Omental fat pad (tissue), 3 donors: ENCODE measurements at regions not wholly inside any gene's neighbourhood (a gene's known extent, or its start where the extent isn't known, plus 50 kb on each side); places are given as distances from the start of the nearest gene placed in this dataset.
A peak's percentile ranks its signal among the peaks of the same experiment; 100 is the strongest.

Experiments used
- ATAC-seq: fragments of 150-250 bp; one replicate; pipeline ENCODE4 v1.9.1; 2016; ENCODE audit warnings: mild to moderate bottlenecking, moderate library complexity; ENCODE audit not compliant: low FRiP score
- DNase-seq: peaks from one replicate; pipeline ENCODE4 v3.0.0-alpha.2; 2019; ENCODE audit warnings: low spot score
- TF ChIP-seq, protein P1 (sequence below), 3 donors: fragments of 450-650 bp; IDR thresholded peaks; one replicate each; pipeline ENCODE4 v1.5.1; 2016 to 2017; ENCODE audit warnings: antibody characterized with exemption in 3 of 3, mild to moderate bottlenecking in 3 of 3, moderate library complexity in 2 of 3

DNA sequence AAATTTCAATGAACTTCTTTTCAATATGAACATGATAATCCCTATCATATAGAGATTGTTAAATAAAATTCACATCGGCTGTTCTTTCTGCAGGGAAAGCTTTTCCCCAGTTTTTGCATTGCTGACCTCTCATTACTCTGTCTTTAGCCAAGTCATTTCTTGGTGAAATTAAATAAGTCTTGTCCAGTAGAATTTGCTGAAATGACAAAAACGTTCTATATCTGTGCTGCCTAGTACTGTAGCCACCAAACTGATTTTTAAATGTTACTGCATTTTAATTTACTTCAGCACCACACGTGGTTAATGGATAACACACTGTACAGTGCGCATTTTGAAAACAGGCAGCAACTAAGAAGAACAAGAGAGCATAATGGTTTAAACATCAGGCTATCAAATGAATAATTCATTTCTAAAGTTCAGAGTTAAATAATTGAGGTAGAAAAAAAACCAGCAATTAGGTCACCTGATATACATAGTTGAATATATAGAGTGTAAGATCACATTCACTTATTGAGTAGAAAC, 178.9 kb downstream of the LIG4 start:
- DNase-seq, result no peak
- TF ChIP-seq, protein P1, sequence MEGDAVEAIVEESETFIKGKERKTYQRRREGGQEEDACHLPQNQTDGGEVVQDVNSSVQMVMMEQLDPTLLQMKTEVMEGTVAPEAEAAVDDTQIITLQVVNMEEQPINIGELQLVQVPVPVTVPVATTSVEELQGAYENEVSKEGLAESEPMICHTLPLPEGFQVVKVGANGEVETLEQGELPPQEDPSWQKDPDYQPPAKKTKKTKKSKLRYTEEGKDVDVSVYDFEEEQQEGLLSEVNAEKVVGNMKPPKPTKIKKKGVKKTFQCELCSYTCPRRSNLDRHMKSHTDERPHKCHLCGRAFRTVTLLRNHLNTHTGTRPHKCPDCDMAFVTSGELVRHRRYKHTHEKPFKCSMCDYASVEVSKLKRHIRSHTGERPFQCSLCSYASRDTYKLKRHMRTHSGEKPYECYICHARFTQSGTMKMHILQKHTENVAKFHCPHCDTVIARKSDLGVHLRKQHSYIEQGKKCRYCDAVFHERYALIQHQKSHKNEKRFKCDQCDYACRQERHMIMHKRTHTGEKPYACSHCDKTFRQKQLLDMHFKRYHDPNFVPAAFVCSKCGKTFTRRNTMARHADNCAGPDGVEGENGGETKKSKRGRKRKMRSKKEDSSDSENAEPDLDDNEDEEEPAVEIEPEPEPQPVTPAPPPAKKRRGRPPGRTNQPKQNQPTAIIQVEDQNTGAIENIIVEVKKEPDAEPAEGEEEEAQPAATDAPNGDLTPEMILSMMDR (IDR thresholded peaks at IDR 0.05), result no peak
- no peak for ATAC-seq

DNA sequence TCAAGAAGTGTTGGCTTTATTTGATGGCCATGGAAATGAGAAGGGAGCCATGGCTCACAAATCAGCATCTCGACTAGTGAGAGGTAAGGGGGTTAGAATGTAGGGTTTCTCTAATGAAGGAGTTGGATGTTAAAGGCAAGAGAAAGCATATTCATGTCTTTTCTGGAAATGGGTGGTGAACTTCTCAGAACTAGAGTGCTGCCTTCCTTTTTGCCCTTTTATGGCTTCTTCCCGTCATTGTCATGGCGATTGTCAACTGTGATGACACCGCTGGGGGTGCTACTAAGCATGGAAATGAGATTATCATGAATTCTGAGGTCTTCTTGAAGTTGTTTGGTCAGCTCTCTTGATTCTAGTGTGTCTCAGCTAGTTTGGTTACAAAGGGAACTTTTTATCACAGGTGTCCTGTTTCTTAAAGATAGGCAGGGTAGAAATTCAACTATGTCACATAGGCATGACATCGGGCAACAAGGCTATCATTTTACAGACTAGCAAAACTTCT, 180.4 kb downstream of the LIG4 start:
- ATAC-seq (no peak), DNase-seq (no peak)
- TF ChIP-seq, protein P1 (IDR thresholded peaks at IDR 0.05), result no peak

DNA sequence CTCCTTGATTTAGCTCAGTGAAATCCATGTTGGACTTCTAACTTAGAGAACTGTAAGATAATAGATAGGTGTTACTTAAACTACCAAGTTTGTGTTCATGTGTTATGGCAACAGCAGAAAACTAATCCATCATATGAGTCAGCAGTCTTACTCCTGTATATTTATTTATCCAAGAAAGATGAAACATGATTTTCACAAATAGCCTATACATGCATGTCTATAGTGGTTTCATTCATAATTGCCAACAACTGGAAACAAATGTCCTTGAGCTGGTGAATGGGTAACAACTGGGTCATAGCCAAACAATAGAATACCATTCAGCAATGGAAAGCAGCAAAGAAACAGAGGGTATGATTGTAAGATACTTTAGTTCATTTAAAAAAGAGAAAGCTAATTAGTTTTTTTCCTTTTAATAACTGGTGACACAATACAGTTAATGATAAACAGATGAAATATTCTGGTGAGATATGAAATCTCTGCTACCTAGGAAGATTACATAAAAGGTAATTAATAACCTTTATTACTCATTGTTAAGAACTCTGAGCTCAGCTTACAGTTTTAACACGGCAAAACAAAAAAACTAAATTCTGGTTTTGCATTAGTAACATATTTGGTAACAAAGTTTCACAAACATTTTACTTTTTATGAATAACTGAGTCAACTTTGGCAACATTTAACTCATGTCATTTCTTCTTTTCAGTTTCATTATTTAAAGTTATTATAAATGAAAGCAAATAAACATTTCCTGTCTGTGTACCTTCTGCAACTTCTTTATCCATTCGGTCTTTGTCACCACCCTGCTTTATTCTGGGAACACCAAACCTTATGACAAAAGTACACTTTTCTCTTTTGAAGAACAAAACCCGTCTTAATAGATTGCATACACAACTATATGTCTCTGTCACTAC, 181.3 kb downstream of the LIG4 start:
- TF ChIP-seq, protein P1 (IDR thresholded peaks at IDR 0.05), result no peak

DNA sequence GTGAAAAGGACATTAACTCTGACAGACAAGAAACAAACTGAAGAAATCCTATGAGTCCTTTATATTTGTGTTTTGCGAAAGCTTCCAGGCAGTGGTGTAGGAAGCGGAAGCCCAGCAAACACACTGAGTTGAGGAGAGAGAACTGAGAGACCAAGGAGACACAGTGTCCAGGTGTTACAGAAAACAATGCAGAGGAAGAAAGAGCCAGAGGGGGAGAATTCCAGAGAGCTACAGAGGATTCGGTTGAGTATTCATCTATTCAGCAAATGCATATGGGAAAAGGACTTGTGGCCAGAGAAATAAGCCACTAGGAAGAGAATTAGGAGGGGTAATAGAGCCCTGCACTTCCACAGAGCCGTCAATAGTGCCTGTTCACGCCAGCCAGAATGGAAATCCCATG, 183.5 kb downstream of the LIG4 start:
- TF ChIP-seq, protein P1 (IDR thresholded peaks at IDR 0.05), result no peak
- no peak for ATAC-seq
- DNase-seq, result no peak

More for the DNA sequence above, 181.3 kb downstream of the LIG4 start:
- DNase-seq, result no peak
- ATAC-seq, result peak; percentile 42

DNA sequence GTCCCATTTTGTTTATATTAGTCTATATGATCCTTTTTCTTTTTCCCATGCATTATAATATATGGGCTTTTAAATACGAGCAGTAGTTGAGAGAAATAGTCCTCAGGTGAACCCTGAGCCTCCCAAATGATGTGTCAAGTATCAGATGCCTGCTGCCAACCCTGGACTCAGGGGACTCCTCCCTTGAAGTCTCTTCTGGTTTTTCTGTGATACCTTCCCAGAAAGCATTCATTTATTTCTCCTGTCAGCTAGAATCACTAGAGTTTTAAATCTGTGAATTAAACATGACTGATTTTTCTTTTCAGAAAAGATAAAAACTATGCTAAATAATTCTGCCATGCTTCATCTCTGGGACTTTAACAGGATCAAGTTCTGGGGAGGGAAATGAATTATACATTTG, 184.6 kb downstream of the LIG4 start:
- ATAC-seq (no peak), DNase-seq (no peak)
- TF ChIP-seq, protein P1 (IDR thresholded peaks at IDR 0.05), result no peak

DNA sequence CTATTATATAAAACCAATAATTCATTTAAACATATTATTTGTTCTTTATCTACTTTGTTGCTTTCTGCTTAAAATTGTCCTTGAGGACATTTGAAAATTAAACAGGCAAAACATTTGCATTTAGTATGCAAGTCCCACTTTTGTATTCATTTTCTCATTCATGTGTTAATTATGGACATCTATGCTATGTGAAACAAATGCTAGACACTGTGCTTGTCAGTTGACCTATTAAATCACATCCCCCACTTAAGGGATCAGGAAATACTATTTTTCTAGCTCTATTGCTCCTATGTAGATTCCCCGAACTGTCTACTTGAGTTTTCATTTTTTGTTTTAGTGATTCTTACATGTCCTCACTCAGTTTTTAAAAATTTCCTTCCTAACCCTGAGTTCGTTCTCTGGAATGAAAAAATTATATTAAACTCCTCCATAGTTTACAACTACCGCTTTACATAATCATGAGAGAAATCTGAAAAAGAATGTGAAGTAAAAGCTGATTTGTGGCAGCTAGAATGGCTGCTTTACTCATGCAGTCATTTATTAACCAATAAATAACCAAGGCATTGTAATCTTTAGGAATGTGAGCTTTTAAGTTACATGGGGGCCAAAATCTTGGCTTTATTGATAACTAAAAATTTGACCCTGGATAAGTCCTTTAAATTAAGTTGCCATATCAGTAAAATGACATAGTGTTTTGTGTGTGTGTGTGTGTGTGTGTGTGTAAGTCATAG, 188.5 kb downstream of the LIG4 start:
- TF ChIP-seq, protein P1 (IDR thresholded peaks at IDR 0.05), result no peak
- DNase-seq (no peak), ATAC-seq (no peak)
